RWPE1 (cell line): ENCODE measurements at regions not wholly inside any gene's neighbourhood (a gene's known extent, or its start where the extent isn't known, plus 50 kb on each side); places are given as distances from the start of the nearest gene placed in this dataset.

Source experiments
- CTCF ChIA-PET: fragments of 350-600 bp; sonication (Branson Sonifier 250); formaldehyde crosslinking; extraction: SDS; loops from one replicate; lab custom pipeline; 2021; lab: Yijun Ruan, JAX
- POLR2A ChIA-PET: fragments of 400-600 bp; formaldehyde crosslinking; extraction: SDS; loops from one replicate; lab custom pipeline; 2020; ENCODE audit warnings: antibody characterized with exemption; ENCODE audit not compliant: low non-redundant PET; lab: Yijun Ruan, JAX
- DNase-seq: peaks from one replicate; pipeline ENCODE4 v3.0.0; 2012; ENCODE audit warnings: low spot score
- H3K27ac ChIP-seq: fragments of 450-650 bp; 2 replicates; pipeline ENCODE4 v1.5.1; 2017
- TF ChIP-seq, protein P1 (sequence below): fragments of 450-650 bp; conservative IDR thresholded peaks from 2 replicates; pipeline ENCODE4 v1.5.1; 2017; ENCODE audit warnings: low read depth, mild to moderate bottlenecking

DNA sequence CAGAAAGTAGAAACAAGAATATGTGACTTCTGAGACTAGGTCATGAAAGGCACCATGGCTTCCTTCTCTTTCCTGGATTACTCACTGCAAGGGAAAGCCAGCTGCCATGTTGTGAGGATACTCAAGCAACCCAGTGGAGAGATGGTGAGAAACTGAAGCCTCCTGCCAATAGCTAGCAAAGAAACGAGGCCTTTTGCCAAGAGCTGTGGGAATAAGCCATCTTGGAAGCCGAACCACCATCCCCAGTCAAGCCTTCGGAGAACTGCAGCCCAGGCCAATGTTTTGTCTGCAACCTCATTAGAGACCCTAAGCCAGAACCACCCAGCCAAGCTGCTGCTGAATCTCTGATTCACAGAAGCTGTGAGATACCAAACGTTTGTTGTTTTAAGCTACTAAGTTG is 104.7 kb upstream of the CRHR1 start:
- TF ChIP-seq, protein P1, sequence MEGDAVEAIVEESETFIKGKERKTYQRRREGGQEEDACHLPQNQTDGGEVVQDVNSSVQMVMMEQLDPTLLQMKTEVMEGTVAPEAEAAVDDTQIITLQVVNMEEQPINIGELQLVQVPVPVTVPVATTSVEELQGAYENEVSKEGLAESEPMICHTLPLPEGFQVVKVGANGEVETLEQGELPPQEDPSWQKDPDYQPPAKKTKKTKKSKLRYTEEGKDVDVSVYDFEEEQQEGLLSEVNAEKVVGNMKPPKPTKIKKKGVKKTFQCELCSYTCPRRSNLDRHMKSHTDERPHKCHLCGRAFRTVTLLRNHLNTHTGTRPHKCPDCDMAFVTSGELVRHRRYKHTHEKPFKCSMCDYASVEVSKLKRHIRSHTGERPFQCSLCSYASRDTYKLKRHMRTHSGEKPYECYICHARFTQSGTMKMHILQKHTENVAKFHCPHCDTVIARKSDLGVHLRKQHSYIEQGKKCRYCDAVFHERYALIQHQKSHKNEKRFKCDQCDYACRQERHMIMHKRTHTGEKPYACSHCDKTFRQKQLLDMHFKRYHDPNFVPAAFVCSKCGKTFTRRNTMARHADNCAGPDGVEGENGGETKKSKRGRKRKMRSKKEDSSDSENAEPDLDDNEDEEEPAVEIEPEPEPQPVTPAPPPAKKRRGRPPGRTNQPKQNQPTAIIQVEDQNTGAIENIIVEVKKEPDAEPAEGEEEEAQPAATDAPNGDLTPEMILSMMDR = no peak
- no peak for DNase-seq
- CTCF ChIA-PET = no interaction called here
- POLR2A ChIA-PET = no interaction called here
- H3K27ac ChIP-seq = no peak overlapping the region

DNA sequence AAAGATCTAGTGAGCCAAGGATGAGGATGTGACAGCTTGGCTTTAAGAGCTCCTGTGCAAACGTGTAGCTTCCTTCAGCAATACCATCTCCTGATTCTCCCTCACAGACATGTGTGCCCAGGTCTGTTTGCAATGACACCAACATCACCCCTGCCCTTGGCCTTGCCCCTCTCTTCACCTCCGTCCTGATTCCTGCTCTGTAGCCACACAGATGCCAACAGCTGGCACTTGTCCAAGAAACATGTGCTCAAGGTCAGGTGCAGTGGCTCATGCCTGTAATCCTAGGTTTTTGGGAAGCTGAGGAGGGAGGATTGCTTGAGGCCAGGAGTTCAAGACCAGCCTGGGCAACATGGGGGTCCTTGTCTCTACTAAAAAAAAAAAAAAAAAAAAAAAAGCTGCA is 103.8 kb upstream of the CRHR1 start:
- ChIA-PET POLR2A (no interaction called here), CTCF (no interaction called here)
- no peak for DNase-seq
- TF ChIP-seq, protein P1 = no peak
- H3K27ac ChIP-seq = no peak overlapping the region

DNA sequence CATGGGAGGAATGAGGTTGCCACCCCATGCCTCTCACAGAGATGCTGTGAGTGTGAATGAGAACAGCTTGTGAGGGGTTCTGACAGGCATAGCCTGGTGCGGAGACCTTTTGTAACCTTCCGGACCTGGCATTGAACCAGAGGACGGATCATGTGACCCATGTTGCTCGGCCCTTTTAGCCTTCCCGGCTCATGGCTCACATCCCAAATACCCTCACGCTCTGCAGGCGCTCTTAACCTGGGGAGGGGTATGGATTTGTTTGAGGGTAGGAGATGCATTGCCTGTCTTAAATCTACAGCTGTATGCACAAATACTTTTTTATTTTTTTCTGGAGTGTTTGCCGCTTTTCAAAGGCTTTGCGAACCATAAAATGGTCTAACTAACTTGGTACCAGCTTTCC is 102.4 kb upstream of the CRHR1 start:
- TF ChIP-seq, protein P1 = no peak

DNA sequence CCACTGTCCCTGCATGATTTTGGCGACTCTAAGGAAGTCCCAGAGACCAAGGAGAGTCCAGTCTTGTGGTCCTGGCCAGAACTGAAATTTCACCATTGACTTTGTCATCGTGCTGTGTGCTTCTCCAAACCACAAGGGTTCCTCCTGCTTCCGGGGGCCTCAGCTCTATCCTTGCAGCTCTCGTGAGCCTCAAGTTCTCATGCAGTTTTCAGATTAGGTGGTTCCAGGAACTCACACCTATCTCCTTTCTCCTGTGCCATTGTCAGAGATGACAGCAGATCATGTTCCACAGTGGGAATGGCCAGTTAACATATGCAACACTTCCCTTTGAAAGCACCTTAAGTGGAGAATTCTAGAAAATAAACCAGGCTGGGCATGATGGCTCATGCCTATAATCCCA is 97.9 kb upstream of the CRHR1 start:
- H3K27ac ChIP-seq = no peak overlapping the region
- TF ChIP-seq, protein P1 = no peak
- ChIA-PET POLR2A (no interaction called here), CTCF (no interaction called here)
- no peak for DNase-seq

More for the DNA sequence above, 102.4 kb upstream of the CRHR1 start:
- CTCF ChIA-PET = interaction anchor here (0.5 to 1.1 kb wide), 2 partner anchors 150 to 1135 kb away, joined by 3 to 4 read pairs; no protein-coding TSS in a partner anchor
- H3K27ac ChIP-seq = no peak overlapping the region
- POLR2A ChIA-PET = no interaction called here
- no peak for DNase-seq

DNA sequence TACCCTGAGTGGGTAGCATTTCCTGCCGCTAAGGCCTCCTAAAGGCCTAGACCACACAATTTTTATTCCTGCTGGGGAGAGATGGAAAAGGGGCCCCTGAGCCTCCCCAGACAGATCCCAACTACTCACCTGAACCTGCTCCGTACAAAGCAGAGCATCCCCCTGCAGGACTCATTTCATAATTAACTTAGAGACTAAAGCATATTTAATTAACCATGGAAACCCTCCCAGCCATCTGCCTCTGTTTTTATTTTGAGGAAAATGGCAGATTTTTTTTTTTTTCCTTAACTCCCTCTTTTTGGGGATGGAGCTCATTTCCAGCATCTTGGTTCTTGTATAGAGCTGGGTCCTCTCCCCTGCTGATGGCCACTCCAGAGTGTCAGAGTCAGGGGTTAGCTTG is 96.5 kb upstream of the CRHR1 start:
- ChIA-PET CTCF (no interaction called here), POLR2A (no interaction called here)
- no peak overlapping the region for H3K27ac ChIP-seq
- TF ChIP-seq, protein P1 = no peak
- DNase-seq = no peak

DNA sequence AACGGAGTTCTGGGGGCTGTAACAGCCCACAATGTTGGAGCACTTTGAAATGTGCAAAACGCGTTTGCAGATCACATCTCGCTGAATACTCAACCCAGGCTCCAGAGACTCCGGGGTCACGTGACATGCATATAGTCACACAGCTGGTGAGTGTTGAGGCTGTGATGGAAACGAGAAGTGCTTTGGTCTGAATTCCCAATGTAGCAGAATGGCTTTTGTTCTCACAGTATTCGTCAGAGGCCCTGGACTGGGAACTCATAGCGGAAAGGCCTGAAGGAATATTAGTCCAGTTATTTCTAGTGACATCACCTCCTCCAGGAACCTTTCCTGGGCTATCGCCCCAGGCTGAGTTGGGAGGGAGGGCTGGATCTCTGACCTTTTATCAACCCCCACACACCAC is 95.8 kb upstream of the CRHR1 start:
- ChIA-PET CTCF (no interaction called here), POLR2A (no interaction called here)
- TF ChIP-seq, protein P1 = no peak
- no peak overlapping the region for H3K27ac ChIP-seq
- no peak for DNase-seq

DNA sequence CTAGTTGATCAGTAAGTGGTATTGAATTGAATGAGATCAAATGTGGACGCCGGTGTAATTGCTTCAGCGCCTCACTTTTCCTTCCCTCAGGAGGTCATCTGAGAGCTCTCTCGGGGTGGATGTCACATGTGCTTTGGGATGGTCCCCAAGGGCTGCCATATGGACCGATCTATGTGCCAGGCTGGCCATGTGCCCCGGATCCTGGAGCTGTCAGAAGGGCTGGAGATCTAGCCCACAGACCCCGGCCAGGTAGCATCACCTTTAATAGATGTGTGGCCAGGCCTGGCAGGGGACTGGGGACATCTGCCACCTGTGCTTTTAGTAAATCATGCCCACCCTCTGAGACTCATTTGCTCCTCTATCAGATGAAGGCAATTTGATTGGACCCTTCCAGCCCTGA is 95.3 kb upstream of the CRHR1 start:
- DNase-seq = no peak
- ChIA-PET POLR2A (no interaction called here), CTCF (no interaction called here)
- TF ChIP-seq, protein P1 = no peak
- H3K27ac ChIP-seq = no peak overlapping the region
